Globus pallidus (tissue), 1 donor: ENCODE measurements at regions not wholly inside any gene's neighbourhood (a gene's known extent, or its start where the extent isn't known, plus 50 kb on each side); places are given as distances from the start of the nearest gene placed in this dataset.

Experiments
- DNase-seq: peaks from one replicate; pipeline ENCODE4 v3.0.0-alpha.2; 2015; ENCODE audit warnings: low spot score

DNA sequence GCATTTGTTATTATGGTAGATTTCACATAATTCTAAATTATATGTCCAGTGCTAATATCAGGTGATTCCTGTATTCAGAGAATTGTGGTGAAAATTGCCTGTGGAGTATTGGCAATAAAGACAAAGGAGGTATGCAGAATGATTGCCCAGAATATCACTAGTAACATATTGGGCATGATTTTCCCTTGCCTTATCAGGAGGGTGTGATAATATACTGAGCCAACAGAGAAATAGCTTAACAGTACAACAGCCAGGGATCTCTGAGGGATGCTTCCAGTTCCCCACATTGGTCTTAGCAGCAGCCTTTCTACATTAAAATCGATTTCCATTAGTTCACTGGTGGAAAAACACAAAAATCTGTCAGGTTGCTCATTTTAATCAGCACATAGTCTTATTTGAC, 122.9 kb upstream of the COL3A1 start:
- DNase-seq = no peak

GRCh38 chr2:188851826-188852225, 122.3 kb upstream of the COL3A1 start:
- no peak for DNase-seq

DNA sequence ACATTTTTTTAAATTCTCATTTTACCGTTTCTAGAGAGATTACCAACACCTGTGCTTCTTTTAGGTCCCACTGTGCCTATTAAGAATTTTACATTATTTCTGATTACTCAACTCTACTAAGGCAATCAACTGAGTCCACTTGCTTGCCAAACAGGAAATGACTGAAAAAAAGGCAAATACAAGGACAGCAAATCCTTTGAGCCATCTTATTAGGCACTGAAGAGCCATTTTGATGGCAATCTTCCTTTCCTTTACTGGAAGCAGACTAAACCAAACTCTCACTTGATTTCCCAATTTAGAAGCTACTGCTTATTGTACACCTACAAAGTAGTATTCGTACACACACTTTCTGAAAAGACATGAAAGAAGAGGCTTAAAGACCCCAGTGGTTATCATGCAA, 121.4 kb upstream of the COL3A1 start:
- no peak for DNase-seq

- DNase-seq = no peak
Observed at GRCh38 chr2:188853307-188853706, 120.9 kb upstream of the COL3A1 start.

GRCh38 chr2:188865681-188866080, 108.5 kb upstream of the COL3A1 start:
- no peak for DNase-seq

- no peak for DNase-seq
Observed at GRCh38 chr2:188869550-188869949, 104.6 kb upstream of the COL3A1 start.

- DNase-seq = no peak
Observed at GRCh38 chr2:188870289-188870688, 103.9 kb upstream of the COL3A1 start.

DNA sequence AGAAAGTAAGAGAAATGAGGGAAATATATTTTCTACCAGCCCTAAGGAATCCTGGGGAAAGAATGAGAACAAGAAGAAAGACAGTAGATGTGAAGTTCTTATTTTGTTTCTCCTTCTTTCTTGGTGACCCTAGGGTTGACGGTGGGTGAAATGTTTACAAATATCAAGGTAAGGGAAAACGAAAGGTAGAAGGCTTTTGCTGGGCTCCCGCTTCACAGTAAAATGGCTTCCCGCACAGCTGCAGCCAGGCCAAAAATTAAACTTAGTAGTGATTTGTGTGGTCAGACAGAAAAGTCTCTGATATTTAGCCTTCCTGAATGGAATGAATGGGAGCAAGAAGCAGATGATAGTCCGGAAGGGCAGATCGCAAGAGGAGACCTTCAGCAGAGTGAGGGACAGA, 99.1 kb upstream of the COL3A1 start:
- no peak for DNase-seq

DNA sequence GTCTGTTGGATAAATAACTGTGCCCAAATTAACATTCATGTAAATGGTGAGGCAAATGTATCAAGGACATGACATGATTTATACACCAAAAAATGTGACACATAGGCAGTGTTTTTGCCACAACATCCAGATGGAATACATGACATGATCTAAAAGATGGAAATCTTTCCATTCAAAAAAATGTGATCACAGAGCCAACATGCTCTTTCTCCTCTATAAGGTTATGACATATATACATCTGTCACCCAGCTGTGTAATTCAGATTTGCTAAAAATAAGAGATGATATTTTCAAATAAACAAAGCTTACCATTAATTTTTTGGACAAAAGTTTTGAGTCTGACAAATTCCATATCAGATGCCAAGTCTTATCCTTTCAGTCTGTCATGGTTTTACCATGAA, 95.5 kb upstream of the COL3A1 start:
- no peak for DNase-seq

- DNase-seq = no peak
Observed at GRCh38 chr2:188880740-188881139, 93.4 kb upstream of the COL3A1 start.

- no peak for DNase-seq
Observed at GRCh38 chr2:188881434-188881833, 92.7 kb upstream of the COL3A1 start.

DNA sequence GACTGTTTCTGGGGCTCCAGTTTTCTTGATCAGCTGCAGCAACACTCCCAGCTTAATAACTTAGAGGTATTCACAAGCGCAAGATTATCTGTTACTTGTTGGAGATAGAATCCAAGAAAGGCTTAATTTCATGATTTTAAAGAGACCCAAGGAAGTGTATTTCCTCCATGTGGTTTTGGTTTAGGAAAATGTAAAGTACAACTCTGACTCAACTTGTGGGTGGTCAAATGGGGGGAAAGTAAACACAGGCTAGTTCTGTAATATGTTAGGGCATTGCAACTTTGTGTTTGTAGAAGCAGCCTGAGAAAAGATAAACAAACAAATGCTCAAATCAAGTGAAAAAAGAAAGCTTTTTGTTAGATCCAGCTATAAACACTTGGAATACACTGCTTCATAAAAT, 90.1 kb upstream of the COL3A1 start:
- DNase-seq = no peak

DNA sequence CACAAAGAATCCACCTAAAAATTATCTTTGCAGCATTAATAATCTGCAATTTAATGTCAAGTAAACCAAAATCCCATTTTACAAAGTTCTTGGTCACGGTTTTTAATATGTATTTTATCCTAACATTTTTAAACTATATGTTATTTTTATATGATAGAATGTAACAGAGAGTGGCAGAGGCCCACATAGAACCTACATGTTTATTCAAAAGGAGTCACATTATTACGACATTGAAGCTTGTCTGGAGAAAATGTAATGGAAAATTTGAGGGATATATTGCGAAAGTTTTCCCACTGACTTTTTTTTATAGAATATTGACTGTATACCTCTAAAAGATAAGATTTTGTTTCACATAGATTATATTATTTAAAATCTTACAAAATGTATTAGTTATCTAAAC, 89.7 kb upstream of the COL3A1 start:
- no peak for DNase-seq

DNA sequence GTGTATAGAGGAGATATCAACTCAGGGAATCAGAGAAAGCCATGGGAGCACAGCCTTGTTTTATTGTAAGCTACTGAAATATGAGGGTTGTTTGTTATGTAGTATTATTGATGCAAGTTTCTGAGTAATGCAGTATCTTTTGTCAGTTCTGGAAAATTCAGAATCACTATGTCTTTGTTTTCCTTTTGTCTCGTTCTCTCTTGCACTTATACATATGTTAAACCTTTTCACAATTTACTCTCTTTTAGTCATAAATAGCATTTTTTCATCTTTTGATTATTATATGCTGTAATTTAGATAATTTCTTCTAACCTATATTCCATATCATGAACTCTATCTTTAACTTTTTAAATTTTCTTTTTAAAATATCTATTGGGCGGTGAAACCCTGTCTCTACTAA, 85.0 kb upstream of the COL3A1 start:
- no peak for DNase-seq

DNA sequence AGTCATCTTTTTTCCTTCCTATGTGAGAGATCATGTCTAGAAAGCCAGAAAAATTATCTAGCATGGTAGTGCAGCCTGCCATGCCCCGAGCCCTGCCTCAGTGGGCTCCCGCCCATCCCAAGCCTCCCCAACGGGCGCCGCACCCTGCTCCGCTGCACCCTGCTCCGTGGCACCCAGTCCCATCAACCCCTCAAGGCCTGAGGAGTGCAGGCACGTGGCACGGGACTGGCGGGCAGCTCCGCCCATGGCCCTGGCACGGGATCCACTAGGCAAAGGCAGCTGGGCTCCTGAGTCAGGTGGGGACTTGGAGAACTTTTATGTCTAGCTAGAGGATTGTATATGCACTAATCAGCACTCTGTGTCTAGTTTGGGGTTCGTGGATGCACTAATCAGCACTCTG, 83.4 kb upstream of the COL3A1 start:
- no peak for DNase-seq

- no peak for DNase-seq
Observed at GRCh38 chr2:188892636-188893035, 81.5 kb upstream of the COL3A1 start.

DNA sequence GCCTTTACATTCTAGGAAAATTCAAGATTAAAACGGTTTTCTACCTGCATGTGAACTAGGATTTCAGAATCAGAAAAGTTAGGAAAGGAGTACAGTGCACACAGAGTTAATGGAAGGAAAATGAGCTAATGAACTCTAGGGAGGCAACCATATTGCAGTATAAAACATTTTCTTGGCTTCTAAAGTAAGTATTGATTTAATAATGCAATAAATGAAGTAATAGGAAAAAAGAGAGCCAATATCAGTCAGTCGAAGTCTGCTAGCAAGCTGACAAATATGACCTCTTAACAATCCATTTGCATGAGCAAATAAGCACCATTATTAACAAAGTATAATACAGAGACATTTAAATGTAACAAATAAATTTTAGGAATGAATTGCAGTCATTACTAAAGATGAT, 80.2 kb upstream of the COL3A1 start:
- no peak for DNase-seq

GRCh38 chr2:188894979-188895378, 79.2 kb upstream of the COL3A1 start:
- no peak for DNase-seq

DNA sequence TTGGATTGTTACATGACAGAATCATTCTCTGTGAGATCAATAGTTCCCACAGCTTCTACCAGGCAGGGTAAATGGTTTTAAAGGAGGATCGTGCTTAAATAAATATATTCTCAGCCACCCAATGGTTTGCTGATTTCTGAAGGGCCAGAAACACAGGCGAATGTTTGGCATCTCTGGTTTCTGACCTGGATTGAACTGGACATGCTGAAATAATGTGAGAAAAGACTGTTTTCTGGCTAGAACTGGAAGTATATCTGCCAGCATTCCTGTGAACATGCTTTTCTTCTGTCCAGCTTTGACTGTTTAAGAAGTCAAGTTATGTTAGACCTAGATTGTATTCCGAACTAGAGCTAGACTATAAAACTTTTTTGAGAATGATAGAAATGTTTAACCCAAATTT, 77.1 kb upstream of the COL3A1 start:
- no peak for DNase-seq

- DNase-seq = no peak
Observed at GRCh38 chr2:188898261-188898660, 75.9 kb upstream of the COL3A1 start.

DNA sequence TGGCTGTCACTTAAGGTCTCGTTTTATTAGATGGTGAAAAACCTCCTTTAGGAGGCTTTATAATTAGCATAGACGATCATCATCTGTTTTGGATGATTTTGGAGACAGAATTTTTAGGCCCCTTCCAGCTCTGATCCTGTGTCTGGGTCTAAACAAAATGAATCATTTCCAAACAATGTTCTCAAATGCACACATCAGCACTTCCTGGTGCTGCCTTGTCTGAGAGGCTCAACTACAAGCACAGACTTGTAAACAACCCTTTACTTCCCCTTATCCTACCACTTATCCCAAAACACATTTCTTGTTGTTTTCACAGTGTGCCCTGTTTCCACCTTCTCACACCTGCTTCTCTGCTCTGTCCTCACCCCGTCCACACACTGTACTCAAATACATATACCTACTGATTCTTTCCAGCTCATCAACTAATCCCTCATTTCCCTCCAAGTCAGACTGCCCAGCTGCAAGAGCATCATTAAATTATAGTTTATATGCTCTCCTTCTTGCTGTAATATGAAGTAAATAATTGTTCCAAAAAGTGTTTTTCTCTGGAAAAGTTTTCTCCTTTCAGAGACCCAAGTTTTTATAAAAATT, 71.2 kb upstream of the COL3A1 start:
- no peak for DNase-seq

DNA sequence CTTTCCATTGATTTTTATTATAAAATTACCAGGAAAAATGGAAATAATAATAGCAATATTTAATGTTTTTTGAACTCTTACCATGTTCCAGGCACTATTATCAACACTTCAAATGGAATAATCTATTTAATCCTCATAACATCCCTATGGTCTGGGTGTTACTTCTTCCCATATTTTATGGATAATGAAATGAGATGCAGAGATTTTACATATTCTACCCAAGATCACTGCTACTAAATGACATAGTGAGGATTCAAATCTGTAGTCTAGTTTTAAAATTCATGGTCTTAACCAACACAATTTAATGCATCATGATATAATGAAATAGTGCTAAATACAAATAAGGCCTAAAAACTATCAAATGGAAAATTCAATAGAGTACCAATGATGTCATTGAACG, 70.4 kb upstream of the COL3A1 start:
- no peak for DNase-seq

GRCh38 chr2:188909036-188909435, 65.1 kb upstream of the COL3A1 start:
- DNase-seq = no peak

GRCh38 chr2:188916736-188917135, 57.4 kb upstream of the COL3A1 start:
- DNase-seq = no peak

- no peak for DNase-seq
Observed at GRCh38 chr2:188917632-188918031, 56.5 kb upstream of the COL3A1 start.
